Endodermal cell (in vitro differentiated cells): ENCODE measurements at regions not wholly inside any gene's neighbourhood (a gene's known extent, or its start where the extent isn't known, plus 50 kb on each side); places are given as distances from the start of the nearest gene placed in this dataset.

Experiments
- DNase-seq: peaks from one replicate; pipeline ENCODE4 v3.0.0-alpha.2; 2017
- H3K27ac ChIP-seq: 2 replicates; pipeline ENCODE4 v1.5.1; 2013; ENCODE audit warnings: mild to moderate bottlenecking, low read depth, low read length, moderate library complexity
- H3K27me3 ChIP-seq: 2 replicates; pipeline ENCODE4 v1.6.1; 2013; ENCODE audit warnings: mild to moderate bottlenecking, low read length, moderate library complexity; ENCODE audit not compliant: insufficient read depth, control insufficient read depth, poor library complexity, severe bottlenecking
- H3K36me3 ChIP-seq: 2 replicates; pipeline ENCODE4 v1.7.0; 2013; ENCODE audit warnings: mild to moderate bottlenecking, low read length, moderate library complexity; ENCODE audit not compliant: control insufficient read depth, insufficient read depth
- H3K4me1 ChIP-seq: one replicate; pipeline ENCODE4 v1.7.0; 2013; ENCODE audit warnings: low read length; ENCODE audit not compliant: control insufficient read depth, insufficient read depth
- H3K4me3 ChIP-seq: 2 replicates; pipeline ENCODE4 v1.5.1; 2013; ENCODE audit warnings: mild to moderate bottlenecking, low read length, moderate library complexity
- H3K9ac ChIP-seq: 2 replicates; pipeline ENCODE4 v1.6.1; 2013; ENCODE audit warnings: mild to moderate bottlenecking, low read length, moderate library complexity; ENCODE audit not compliant: poor library complexity, severe bottlenecking; ENCODE audit errors: extremely low read depth
- H3K9me3 ChIP-seq: 2 replicates; pipeline ENCODE4 v1.6.1; 2013; ENCODE audit warnings: mild to moderate bottlenecking, low read length, moderate library complexity; ENCODE audit not compliant: control insufficient read depth
- H3K27ac Mint-ChIP-seq: 2 replicates; pipeline ENCODE4 v1.8.0; 2020; ENCODE audit warnings: mixed read lengths
- H3K27me3 Mint-ChIP-seq: 2 replicates; pipeline ENCODE4 v1.8.0; 2021; ENCODE audit warnings: mild to moderate bottlenecking, mixed read lengths; ENCODE audit not compliant: insufficient read depth
- H3K36me3 Mint-ChIP-seq: 2 replicates; pipeline ENCODE4 v1.8.0; 2020; ENCODE audit warnings: low read depth, mixed read lengths
- H3K4me1 Mint-ChIP-seq: 2 replicates; pipeline ENCODE4 v1.8.0; 2020; ENCODE audit warnings: mixed read lengths
- H3K4me3 Mint-ChIP-seq: 2 replicates; pipeline ENCODE4 v1.8.0; 2020; ENCODE audit warnings: mild to moderate bottlenecking, moderate library complexity, mixed read lengths
- H3K9me3 Mint-ChIP-seq: 2 replicates; pipeline ENCODE4 v1.8.0; 2020; ENCODE audit warnings: mild to moderate bottlenecking, mixed read lengths
- CTCF ChIP-seq: fragments of 200-600 bp; sonication (generic); conservative IDR thresholded peaks from 2 replicates; pipeline ENCODE4 v1.5.0; 2021; ENCODE audit warnings: antibody characterized with exemption, mild to moderate bottlenecking
- WGBS, 2 experiments: methylation state at CpG; one replicate each; pipeline versions ENCODE4 v1.1.5 to v1.1.7; 2013; ENCODE audit warnings: missing lambda C conversion rate in 2 of 2, mixed read lengths in 1 of 2; ENCODE audit not compliant: insufficient coverage in 1 of 2, insufficient read length in 1 of 2; 5-methylcytosine and 5-hydroxymethylcytosine counted together

- Histone ChIP-seq H3K27ac (no peak overlapping the region), H3K4me1 (peaks cover 16% of the 10 kb centered on the region), H3K36me3 (no peaks in the 10 kb centered on the region), H3K27me3 (no peaks in the 10 kb centered on the region), H3K9me3 (no peaks in the 10 kb centered on the region), H3K9ac (no peak overlapping the region), H3K4me3 (no peak overlapping the region)
- peaks cover 6% of the 10 kb centered on the region for H3K36me3 Mint-ChIP-seq
- no peaks in the 10 kb centered on the region for H3K9me3 Mint-ChIP-seq
- WGBS, 2 experiments: 76 to 96% methylated on average over 2 of the region's 2 CpGs
- no peak for DNase-seq
- no peak for TF ChIP-seq CTCF
- no peak overlapping the region for H3K4me3 Mint-ChIP-seq
- peaks cover 15% of the 10 kb centered on the region for H3K27me3 Mint-ChIP-seq
- H3K4me1 Mint-ChIP-seq: peaks cover 43% of the 10 kb centered on the region
- peak overlapping the region; percentile 87 for H3K27ac Mint-ChIP-seq
These were observed 68.4 kb upstream of the PNMA1 start for GRCh38 chr14:73782623-73783022.

- Mint-ChIP-seq H3K27ac (no peak overlapping the region), H3K9me3 (no peaks in the 10 kb centered on the region), H3K4me1 (peaks cover 43% of the 10 kb centered on the region), H3K36me3 (peaks cover 8% of the 10 kb centered on the region), H3K27me3 (peaks cover 12% of the 10 kb centered on the region), H3K4me3 (no peak overlapping the region)
- H3K4me1 ChIP-seq: peaks cover 18% of the 10 kb centered on the region
- H3K27me3 ChIP-seq: no peaks in the 10 kb centered on the region
- H3K36me3 ChIP-seq: no peaks in the 10 kb centered on the region
- H3K9me3 ChIP-seq: no peaks in the 10 kb centered on the region
- no peak overlapping the region for H3K4me3 ChIP-seq
- 100% methylated on average over 1 to 3 of the region's 3 CpGs for WGBS, 2 experiments
- H3K27ac ChIP-seq: no peak overlapping the region
- no peak for TF ChIP-seq CTCF
- no peak for DNase-seq
- no peak overlapping the region for H3K9ac ChIP-seq
These were observed 66.7 kb upstream of the PNMA1 start for GRCh38 chr14:73780896-73781295.

DNA sequence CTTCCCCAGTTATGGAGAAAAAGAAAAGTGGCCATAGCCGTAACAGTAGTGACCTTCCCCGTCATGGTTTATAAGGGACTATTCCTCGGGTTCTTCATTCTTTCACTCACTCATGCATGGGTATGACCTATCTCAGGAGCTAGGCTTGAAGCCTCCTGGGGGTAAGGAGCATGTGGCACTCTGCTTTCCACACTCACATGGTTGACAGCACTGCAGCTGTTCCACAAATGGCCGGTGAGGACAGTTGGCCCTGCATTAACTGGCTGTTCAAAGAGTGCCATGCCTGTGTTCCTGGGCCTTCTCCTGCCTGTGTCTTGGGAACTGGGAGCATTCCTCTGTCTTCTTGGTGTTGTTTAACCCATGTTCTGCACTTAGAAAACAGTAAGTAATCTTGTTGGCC lies 66.2 kb upstream of the PNMA1 start:
- Histone ChIP-seq H3K27me3 (no peaks in the 10 kb centered on the region), H3K9me3 (no peaks in the 10 kb centered on the region), H3K9ac (no peak overlapping the region), H3K4me3 (no peak overlapping the region), H3K4me1 (peaks cover 23% of the 10 kb centered on the region), H3K36me3 (no peaks in the 10 kb centered on the region), H3K27ac (no peak overlapping the region)
- peaks cover 42% of the 10 kb centered on the region for H3K4me1 Mint-ChIP-seq
- peak; percentile 32 for DNase-seq
- no peak for TF ChIP-seq CTCF
- no peak overlapping the region for H3K27ac Mint-ChIP-seq
- H3K27me3 Mint-ChIP-seq: peaks cover 10% of the 10 kb centered on the region
- peaks cover 8% of the 10 kb centered on the region for H3K36me3 Mint-ChIP-seq
- no peak overlapping the region for H3K4me3 Mint-ChIP-seq
- H3K9me3 Mint-ChIP-seq: no peaks in the 10 kb centered on the region
- 88 to 94% methylated on average over 4 of the region's 4 CpGs for WGBS, 2 experiments
